Psoas muscle (tissue), 7 donors: ENCODE measurements at regions not wholly inside any gene's neighbourhood (a gene's known extent, or its start where the extent isn't known, plus 50 kb on each side); places are given as distances from the start of the nearest gene placed in this dataset.

ENCODE experiments used
- ATAC-seq, 4 donors: fragments of 200-7000 bp; cut with Tn5 transposase; one replicate each; pipeline ENCODE4 v1.9.1; 2020; ENCODE audit warnings: moderate library complexity in 3 of 4, mild to moderate bottlenecking in 2 of 4
- DNase-seq, 2 donors: peaks; one replicate each; pipeline ENCODE4 v3.0.0-alpha.2; 2020
- H3K27ac ChIP-seq: fragments of 200-600 bp; one replicate; pipeline ENCODE4 v1.8.0; 2022
- H3K27me3 ChIP-seq, 3 donors: fragments of 200-600 bp in 1 of 3; one replicate each; pipeline versions ENCODE4 v1.6.1 to v1.8.0; 2013 to 2022; ENCODE audit warnings: low read length in 2 of 3, mild to moderate bottlenecking in 2 of 3, moderate library complexity in 1 of 3; ENCODE audit not compliant: insufficient read depth in 3 of 3
- H3K36me3 ChIP-seq, 2 donors: fragments of 200-600 bp in 1 of 2; one replicate each; pipeline versions ENCODE4 v1.6.1 to v1.8.0; 2013 to 2022; ENCODE audit warnings: low read depth in 1 of 2, mild to moderate bottlenecking in 1 of 2, moderate library complexity in 1 of 2; ENCODE audit not compliant: insufficient read depth in 1 of 2
- H3K4me1 ChIP-seq: fragments of 200-600 bp; one replicate; pipeline ENCODE4 v1.8.0; 2022
- H3K4me3 ChIP-seq: fragments of 200-600 bp; one replicate; pipeline ENCODE4 v1.8.0; 2022; ENCODE audit warnings: mild to moderate bottlenecking
- H3K9me3 ChIP-seq: fragments of 200-600 bp; one replicate; pipeline ENCODE4 v1.8.0; 2022
- CTCF ChIP-seq: fragments of 200-600 bp; IDR thresholded peaks from one replicate; pipeline ENCODE4 v1.8.0; 2022; ENCODE audit warnings: antibody characterized with exemption
- WGBS, 3 donors: extraction: QIAGEN DNeasy Blood & Tissue Kit; methylation state at CpG; one replicate each; pipeline versions ENCODE4 v1.1.6 to v1.1.7; 2013; 5-methylcytosine and 5-hydroxymethylcytosine counted together
- intact Hi-C, 2 donors: fragments of 100-400 bp; cut with DNase I; formaldehyde crosslinking; loops; one replicate each; pipeline versions ENCODE4 v1.11.0 to v1.14.2; 2022
- donor health status: healthy with polysubstance abuse.
- donor health status: DM: no; HTN: no; CAD: no; lungs with moderate emphysema.
- donor health status: Bipolar disorder and iron deficiency.
- donor health status: healthy.
- donor health status: DM: yes; HTN: yes; CAD: no.
- donor health status: DM: no; HTN: no; CAD: no.
- donor health status: DM: yes; HTN: yes; CAD: no.

- no peak for ATAC-seq
- no peak for TF ChIP-seq CTCF
- Histone ChIP-seq H3K9me3 (no peaks in the 10 kb centered on the region), H3K27me3 (no peaks in the 10 kb centered on the region), H3K4me3 (no peak overlapping the region), H3K27ac (no peak overlapping the region), H3K4me1 (peaks cover 8% of the 10 kb centered on the region), H3K36me3 (no peaks in the 10 kb centered on the region)
- 35 to 44% (median 42%) methylated on average over 4 of the region's 4 CpGs for WGBS, 3 donors
- intact Hi-C loops = no loop called here
- DNase-seq = no peak
These were observed 102.9 kb downstream of the ELAPOR2 start for GRCh38 chr7:86956567-86956966.

DNA sequence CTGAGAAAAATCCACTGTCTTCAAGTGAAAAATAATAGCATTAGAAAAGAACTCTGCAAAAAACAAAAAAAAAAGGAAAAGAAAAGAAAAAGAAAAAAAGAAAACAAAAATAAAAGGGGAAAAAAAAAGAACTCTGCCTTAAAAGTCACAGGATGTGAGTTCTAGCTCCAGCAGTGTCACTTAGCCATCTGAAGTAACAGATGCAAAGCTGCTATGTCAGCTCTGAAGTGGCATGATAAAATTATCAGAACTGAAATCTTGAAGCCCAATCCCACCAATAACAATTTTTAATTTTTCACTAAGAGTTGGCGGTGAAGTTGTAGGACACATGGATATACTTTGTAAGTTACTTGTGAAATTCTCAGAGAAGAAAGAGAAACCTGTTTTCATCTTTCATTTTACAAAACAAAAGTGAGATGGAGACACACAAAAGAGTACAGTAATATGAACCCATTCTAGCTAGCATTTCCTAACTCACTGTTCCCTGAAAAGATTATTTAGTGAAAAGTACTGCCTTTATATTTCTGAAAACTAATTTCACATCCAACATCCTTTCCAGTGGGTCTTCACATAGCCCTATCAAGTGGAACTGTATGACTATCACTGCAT is 103.5 kb downstream of the ELAPOR2 start:
- 89 to 100% (median 96%) methylated on average over 1 of the region's 1 CpG for WGBS, 3 donors
- no peak for TF ChIP-seq CTCF
- H3K36me3 ChIP-seq = no peaks in the 10 kb centered on the region
- no peaks in the 10 kb centered on the region for H3K9me3 ChIP-seq
- H3K4me1 ChIP-seq = peaks cover 8% of the 10 kb centered on the region
- DNase-seq (no peak), ATAC-seq (no peak)
- no peaks in the 10 kb centered on the region for H3K27me3 ChIP-seq
- H3K4me3 ChIP-seq = no peak overlapping the region
- H3K27ac ChIP-seq = no peak overlapping the region
- intact Hi-C loops = no loop called here

DNA sequence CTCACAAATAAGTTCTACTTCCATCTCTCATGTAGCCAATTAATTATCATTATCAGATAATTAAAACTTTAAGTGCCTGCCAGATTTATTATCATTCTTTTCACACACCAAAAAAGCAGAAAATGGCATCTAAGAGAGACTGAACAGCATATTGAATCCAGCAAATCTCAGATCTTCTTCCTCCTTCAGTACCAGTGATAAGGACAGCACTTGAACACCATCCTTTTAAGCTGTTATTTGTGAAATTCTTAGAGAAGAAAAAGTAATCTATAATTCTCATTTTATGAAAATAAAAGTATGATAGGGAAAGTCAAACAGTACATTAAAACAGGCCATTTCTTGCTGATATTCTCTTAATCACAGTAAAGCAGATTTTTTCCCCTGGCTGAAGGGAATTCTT is 104.5 kb downstream of the ELAPOR2 start:
- no peak for TF ChIP-seq CTCF
- Histone ChIP-seq H3K27ac (no peak overlapping the region), H3K27me3 (no peaks in the 10 kb centered on the region), H3K4me1 (peaks cover 8% of the 10 kb centered on the region), H3K36me3 (no peaks in the 10 kb centered on the region), H3K4me3 (no peak overlapping the region), H3K9me3 (no peaks in the 10 kb centered on the region)
- intact Hi-C loops = loop anchor here in 1 of 2 donors (5.0 kb wide), 1 partner anchor 102 kb away; the partner anchor contains the start of gene ELAPOR2
- DNase-seq = no peak
- no peak for ATAC-seq

DNA sequence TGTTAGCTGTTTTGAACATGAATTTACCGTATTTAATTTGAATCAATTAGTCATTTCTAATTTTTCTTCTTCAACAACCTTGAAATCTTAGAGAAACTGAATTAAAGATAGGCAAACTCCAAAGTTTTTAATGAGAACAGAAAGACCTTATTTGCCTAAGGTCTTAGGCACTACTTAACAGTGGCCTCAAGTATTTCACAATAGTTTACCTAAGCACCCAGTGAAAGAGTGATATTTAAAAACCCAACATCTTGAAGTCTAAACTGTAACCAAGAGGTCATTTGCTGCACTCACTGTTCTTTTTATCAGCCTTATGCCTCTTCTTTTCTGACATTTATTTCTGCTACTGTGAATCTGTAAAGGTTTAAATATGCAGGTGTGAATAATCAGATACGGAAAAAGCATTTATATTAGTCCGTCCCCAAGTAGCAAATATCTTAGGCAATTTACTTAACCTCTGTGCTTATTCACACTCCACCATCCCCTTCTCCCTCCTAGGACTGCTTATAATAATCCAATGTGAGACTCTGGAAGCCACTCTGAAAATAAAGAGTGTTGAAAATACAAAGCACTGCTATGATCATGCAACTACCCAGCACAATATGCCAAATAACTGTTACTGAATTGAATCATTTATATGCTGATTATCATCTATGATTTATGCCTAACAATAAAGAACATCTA is 105.7 kb downstream of the ELAPOR2 start:
- DNase-seq = no peak
- TF ChIP-seq CTCF = no peak
- Histone ChIP-seq H3K4me1 (peaks cover 8% of the 10 kb centered on the region), H3K4me3 (no peak overlapping the region), H3K27me3 (no peaks in the 10 kb centered on the region), H3K36me3 (no peaks in the 10 kb centered on the region), H3K27ac (no peak overlapping the region), H3K9me3 (no peaks in the 10 kb centered on the region)
- intact Hi-C loops = loop anchor here in 1 of 2 donors (5.0 kb wide), 1 partner anchor 104 kb away; the partner anchor contains the start of gene ELAPOR2
- ATAC-seq = no peak
- WGBS, 3 donors = 85 to 87% (median 85%) methylated on average over 3 of the region's 3 CpGs

DNA sequence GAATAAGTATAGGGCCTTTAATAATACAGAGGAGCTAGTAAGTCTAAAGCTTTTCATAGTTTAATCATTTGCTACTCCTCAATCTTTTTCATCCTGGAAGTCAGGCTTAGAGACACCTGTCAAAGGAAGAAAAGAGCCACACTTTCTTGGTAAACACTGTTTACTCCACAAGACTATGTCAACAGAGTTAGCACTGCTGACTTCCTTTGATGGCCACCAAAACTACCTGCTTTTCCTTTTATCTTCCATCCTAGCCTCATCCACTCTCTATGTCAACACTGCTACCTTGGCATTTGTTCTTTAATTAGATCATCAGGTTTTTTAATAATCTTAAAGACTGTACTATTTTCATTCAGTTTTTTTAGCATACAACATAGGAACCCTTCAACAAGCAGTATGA is 106.2 kb downstream of the ELAPOR2 start:
- Histone ChIP-seq H3K27me3 (no peaks in the 10 kb centered on the region), H3K36me3 (no peaks in the 10 kb centered on the region), H3K27ac (no peak overlapping the region), H3K9me3 (no peaks in the 10 kb centered on the region), H3K4me1 (peaks cover 8% of the 10 kb centered on the region), H3K4me3 (no peak overlapping the region)
- ATAC-seq = no peak
- intact Hi-C loops = loop anchor here in 1 of 2 donors (5.0 kb wide), 1 partner anchor 104 kb away; the partner anchor contains the start of gene ELAPOR2
- no peak for TF ChIP-seq CTCF
- no peak for DNase-seq
